GM18909 (cell line): ENCODE measurements at regions not wholly inside any gene's neighbourhood (a gene's known extent, or its start where the extent isn't known, plus 50 kb on each side); places are given as distances from the start of the nearest gene placed in this dataset.
A peak's percentile ranks its signal among the peaks of the same experiment; 100 is the strongest.

Source experiments
- ATAC-seq: cut with Tn5 transposase; IDR thresholded peaks from one replicate; pipeline ENCODE4 v1.9.1; 2021; ENCODE audit warnings: mild to moderate bottlenecking; ENCODE audit not compliant: unreplicated experiment, poor library complexity

DNA sequence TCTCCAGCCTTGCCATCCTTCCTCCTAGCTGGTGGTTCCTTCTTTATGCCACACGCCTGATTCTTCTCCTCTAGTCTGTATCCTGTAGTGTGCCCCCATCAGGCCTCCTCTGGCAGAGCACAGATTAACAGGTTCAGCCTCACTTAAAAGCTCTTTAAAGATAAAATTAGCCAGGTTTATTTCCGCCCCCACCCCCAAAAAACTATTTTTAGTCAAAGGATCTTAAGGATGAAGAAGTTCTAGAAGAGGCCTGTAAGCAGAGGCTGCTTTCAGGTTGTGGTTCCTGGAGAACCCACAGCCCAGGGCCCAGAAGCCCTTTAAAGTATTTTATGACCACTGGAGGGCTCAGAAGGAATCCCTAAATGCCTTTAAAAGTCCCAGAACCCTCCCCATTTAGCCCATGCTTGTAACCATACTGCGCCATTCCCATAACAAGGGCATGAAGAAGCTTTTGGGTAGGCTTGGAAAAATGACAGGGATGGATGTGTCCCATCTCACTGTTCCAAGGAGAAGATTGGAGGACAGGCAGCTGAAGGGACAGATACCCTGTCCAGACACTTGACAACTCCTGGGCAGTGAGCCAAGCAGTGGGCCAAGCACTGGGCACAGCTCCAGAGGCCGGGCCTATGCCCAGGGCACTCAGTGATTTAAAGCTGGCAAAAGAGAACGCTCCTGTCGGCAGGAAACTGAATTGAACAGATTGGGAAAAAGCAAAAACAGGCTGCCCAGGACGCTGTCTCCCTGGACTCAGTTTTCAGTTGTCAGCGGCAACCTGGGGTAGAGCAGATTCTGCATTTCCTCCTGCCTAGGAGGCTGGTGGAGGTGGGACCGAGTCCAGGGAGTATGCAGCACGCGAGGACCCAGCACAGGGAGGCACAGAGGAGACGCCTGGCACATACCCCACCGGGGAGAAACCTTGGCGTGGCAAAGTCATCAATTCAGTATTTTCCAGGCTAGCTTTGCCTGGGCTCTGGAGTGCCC lies 106.3 kb upstream of the SSBP2 start:
- ATAC-seq: no peak

GRCh38 chr5:81855591-81855990 lies 104.7 kb upstream of the SSBP2 start:
- ATAC-seq: no peak

GRCh38 chr5:81854915-81855314 lies 104.0 kb upstream of the SSBP2 start:
- no peak for ATAC-seq

DNA sequence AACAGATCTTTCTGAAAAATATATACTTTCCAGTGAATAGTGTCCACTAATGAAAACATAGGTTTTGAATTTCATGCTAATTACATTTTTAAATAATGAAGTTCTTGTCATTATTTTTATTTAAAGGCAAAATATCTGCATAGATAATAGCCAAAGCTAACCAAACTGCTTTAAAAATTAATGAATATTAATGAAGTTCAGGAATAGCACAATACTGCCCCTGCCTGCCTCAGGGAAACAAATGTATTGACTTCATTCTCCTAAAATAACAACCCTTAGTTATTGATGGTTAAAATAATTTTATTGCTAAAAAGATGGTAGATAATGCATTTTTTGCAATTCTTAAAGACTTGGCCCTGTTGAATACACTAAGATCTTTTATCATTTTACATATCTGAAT lies 103.6 kb upstream of the SSBP2 start:
- no peak for ATAC-seq

- no peak for ATAC-seq
Observed at GRCh38 chr5:81853030-81853357, 102.1 kb upstream of the SSBP2 start.

DNA sequence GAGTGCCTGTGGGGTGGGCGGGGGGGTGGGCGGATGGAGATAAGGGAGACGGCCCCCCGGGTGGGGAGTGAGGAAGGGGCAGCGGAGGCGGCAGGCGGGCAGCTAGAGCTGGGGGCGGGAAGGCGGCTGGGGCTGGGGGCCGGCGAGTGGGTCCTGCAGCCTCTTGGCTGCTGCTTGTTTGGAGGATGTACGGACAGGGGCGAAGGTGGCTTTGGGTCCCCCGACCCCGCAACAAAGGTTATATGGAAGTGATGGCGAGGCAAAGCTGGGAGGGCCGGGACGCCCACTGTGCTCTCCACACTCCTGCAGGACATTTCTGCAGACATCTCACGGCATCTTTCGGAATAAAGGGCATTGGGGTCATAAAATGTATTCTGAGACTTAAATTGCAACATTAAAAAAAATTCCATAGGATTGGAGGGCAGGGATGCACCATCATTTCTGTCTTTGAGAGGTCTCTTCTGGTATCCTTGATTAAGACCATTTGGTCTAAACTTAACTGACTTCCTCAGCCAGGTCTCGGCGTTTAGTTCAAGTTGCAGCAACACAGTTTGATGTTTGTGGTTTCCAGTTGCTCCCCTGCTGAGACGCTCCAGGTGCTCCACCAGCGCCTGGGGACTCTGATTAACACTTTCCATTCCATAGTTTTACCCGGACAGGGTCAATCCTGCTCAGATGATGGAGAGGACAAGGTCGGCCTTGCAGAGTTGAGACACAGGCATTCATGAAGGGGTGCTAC lies 101.6 kb upstream of the SSBP2 start:
- no peak for ATAC-seq

- ATAC-seq: peak; percentile 89
Observed at GRCh38 chr5:81851481-81852178, 100.7 kb upstream of the SSBP2 start.

DNA sequence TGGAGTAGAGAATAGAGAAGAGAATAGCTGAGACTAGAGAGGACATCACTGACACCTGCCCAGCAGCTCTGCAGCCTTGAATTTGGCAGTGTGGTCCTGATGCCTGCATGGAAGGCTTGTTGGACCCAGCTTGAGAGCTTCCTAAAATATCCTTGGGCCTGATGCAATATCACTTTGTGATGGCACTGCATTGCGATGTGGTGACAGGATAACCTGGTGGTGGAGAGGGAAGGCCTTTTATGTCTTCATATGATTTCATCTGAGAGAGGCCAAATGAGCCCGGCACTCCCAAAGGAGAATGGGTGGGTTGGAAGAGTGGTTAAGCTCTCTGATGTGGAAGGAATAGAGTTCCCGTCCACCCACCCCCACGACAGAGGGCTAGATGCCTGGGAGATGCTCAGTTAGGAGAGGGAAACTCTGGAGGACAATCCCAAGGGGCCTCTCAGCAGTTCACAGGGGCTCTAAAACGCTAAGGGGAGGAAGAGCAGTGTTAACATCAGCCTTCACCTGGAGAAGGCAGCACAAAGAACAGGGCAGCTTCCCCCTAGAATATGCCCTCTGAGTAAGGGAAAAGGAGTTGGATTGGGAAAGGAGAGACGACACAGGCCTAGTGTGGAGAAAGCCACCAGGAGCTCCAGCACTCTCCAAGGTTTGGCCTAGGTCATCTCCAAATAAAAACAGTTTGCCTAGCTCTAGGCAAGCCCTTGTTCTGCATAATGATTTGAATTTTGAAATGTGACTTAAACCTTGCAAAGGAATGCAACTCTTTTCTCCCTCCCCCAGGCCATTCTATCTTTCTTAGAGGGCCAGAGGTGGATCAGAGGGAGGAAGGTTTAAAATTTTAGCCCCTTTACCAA lies 99.8 kb upstream of the SSBP2 start:
- ATAC-seq: no peak

DNA sequence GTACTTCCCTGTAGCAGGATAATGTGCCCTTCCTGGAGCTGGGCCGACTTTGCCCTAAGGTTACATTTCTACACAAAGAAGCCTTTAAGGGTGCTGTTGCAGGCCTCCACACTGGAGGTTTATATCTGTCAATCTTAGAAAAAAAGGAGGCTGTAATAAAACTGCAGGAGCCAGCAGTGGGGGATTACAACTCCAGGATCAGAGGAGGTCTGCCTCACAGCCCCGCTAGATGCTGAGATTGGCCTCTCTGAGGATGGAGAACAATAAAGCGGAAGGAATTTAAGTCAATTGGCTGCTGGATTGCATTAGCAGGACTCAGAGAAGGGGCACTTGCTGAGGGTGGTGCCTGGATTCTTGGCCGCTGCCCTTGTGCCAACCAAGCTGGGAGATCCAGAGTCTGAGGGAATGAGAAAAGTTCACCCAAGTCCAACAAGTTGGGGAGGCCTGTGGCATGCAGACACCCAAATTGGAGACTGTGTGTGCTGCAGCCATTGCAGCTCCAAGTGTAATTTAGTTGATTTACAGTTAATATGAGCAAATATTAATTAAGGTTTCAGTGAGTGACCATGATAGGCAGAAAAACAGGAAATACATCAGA lies 99.0 kb upstream of the SSBP2 start:
- no peak for ATAC-seq

DNA sequence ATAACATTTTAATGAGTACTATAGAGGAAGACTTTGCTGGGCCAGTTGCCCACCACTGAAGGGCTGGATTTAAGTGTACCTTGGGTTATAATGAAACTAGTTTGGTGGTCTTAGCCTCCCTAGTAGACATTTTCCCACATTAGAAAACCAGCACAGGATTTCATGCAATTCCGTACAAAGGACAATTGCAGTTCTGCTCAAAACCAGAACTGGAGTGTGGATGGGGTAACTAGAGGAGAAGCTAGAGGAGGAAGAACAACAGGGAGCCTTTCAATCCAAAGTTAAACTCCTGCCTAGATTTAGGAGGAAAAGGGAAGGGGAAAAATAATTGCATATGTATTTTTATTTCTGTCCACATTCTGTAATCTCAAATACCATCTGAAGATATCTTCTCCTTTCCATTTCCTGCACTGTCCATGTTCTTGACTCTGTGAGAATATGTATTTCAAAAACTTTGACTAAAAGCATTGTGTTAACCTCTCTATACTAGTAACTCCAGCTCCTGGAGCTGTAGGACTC lies 97.5 kb upstream of the SSBP2 start:
- ATAC-seq: no peak

DNA sequence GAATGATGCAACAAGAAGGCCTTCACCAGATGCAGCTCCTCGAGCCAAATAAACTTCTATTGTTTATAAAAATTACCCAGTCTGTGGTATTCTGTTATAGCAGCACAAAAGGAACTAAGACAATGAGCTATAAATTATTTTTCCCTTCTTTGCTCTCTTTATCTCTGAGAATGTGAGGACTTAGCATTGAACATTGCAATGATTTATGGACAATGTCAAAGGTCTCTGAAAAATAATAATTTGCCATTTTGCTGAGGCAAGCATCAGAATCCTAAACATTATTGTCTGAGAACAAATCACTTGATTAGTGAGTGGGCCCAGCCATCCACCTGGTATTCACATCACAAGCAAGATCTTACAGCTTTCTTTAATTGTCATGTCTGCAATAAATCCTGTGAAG lies 95.4 kb upstream of the SSBP2 start:
- ATAC-seq: no peak

GRCh38 chr5:81843845-81844244 lies 92.9 kb upstream of the SSBP2 start:
- ATAC-seq: no peak

DNA sequence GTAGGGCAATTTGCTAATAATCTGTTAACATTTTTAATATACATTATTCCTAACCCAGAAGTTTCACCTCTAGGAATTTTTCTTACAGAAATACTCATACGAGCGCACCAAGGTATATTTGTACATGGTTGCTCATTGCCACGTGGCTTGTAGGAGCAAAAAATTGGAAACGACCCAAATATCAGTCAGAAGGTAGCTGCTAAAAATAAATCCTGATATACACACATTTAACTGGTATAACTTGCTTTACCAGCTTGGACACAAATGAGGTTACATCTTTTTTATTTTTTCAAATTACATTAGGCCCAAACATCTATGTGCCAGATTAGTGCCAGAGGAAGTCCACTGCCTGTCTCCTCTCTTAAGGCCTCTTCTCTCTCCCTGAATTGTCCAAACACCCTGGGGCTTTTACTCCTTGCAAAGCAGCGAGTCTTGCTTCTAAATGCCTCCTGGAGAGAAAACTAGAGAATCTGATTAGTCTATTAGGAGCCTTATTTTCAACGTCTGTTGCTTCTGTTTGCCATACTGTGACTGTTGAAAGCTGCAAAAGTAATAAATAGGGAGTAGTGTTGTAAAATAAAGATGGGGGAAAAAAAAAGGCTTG lies 92.0 kb upstream of the SSBP2 start:
- ATAC-seq: no peak

DNA sequence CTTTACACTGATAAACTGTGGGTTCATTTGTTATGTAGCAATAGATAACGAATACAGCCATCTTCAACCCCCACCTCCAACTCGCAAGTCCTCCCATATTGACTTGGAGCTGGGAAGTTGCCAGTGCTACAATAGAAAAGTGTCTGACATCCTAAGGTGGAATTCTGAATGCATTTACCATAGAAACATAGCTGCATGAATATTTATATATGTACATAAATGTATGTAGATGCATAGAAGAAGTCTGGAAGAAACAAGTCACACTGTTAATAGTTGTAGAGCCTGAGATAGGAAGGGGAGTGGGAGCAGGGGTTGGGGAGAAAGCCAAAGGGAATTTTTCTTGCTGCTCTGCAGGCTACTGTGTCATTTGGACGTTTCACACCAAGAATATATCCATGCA lies 88.1 kb upstream of the SSBP2 start:
- ATAC-seq: no peak

DNA sequence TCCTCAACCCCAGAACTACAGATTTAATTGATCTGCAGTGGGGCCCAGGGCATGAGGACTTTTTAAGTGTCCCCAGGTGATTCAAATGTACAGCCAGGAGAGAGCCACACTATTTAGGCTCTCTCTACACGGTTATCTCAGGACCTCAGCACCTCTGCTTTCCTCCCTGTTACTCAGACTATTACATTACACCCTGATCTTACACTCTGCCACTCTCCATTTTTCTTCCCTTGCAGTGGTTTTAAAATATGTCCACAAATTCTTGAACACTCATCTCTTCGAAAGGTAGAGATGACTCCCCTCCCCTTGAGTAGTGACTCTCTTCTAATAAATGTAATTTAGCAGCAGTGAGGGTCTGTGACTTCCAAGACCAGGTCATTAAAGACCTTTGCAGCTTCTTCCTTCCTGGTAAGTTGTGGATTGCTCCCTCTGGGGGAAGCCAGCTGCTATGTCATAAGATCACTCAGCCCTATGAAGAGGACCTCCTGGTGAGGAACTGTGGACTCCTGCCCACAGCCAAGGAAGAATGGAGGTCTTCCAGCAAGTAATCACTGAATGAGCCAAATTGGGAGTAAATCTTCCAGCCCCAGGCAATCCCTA lies 87.5 kb upstream of the SSBP2 start:
- peak; percentile 78 for ATAC-seq

DNA sequence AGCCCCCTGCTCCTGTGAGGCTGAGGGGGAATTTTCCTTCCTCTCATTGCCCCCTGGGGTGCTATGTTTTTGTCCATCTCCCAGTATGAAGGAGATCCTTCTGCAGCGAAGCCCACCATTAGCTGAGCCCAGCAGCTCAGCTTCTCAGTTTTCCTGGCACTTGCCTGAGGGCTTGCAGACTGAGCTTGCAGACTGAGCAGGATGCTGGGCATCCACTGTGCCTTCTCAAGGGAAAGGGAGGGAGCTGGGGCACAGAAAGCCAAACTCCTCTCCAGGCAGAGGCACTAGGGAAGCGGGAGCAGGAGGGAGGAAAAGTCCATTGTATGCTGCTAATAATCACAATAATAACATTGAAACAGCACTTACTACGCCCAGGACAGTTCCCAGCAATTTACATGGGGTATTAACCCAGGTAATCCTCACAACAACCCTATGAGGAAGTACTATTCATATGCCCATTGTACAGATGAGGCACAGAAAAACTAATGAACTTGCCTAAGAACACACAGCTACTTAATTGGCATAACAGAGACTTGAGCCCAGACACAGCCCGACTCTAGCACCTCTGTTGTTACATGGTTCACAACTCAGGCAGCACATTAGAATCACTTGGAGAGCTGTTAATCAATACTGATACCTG lies 86.9 kb upstream of the SSBP2 start:
- ATAC-seq: no peak

DNA sequence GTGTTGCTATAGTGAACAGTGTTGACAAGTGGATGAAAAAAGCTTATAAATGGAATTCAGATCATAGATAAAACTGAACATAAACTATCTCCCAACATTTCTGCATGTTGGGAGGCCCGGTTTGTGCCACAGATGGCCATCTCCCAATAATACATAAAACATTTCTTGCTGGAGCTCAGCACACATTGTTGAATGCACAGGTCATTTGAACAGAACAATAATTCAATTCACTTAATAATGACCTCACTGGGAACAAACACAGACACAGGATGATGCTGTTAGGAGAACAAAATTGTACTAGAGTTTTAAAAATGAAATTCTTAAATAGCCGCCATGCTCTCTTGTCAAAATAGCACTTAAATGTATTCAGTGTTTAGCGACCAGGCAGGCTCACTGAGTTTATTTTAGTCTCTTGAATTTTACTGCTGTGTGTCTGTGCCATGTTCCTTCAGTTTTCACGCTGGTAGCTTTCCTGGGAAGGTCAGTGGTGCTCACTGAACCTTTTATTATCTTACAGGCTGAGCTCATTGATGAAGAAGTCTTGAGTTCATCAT lies 85.0 kb upstream of the SSBP2 start:
- no peak for ATAC-seq
